ENCODE measurements at regions not wholly inside any gene's neighbourhood (a gene's known extent, or its start where the extent isn't known, plus 50 kb on each side); places are given as distances from the start of the nearest gene placed in this dataset.

- TF ChIP-seq TCF7L2 (IDR thresholded peaks at IDR 0.05; ENCODE audit: low read depth, low read length) (no peak), SIN3A (IDR thresholded peaks at IDR 0.05; ENCODE audit: borderline replicate concordance, insufficient read depth, low read depth, low read length) (no peak), POLR2AphosphoS5 (IDR thresholded peaks at IDR 0.05; ENCODE audit: low read depth, low read length) (no peak), CTCF (IDR thresholded peaks at IDR 0.05) (no peak), REST (IDR thresholded peaks at IDR 0.05; ENCODE audit: insufficient read depth in 1 of 2, low read depth in 2 of 2, low read length in 1 of 2) (no peak)
- no peaks in the 10 kb centered on the region for H3K36me3 ChIP-seq (ENCODE audit: control insufficient read depth, insufficient read depth, low read length)
- H3K27ac ChIP-seq (ENCODE audit: low read length): no peak overlapping the region
- DNase-seq (ENCODE audit: low read depth, low spot score) (no peak), ATAC-seq (no peak)
- H3K9me3 ChIP-seq (ENCODE audit: control insufficient read depth, insufficient read depth, low read depth, low read length): no peaks in the 10 kb centered on the region
- BruUV-seq (replicated peaks): no TSS peak
- no peak overlapping the region for H3K4me3 ChIP-seq (ENCODE audit: low read depth in 2 of 2, low read length in 2 of 2)
- CTCF ChIA-PET: no interaction called here
- intact Hi-C loops (cut with micrococcal nuclease; ENCODE audit: unreplicated experiment): no loop called here
- H3K27me3 ChIP-seq (ENCODE audit: control insufficient read depth, insufficient read depth, low read length): no peaks in the 10 kb centered on the region
- no peaks in the 10 kb centered on the region for H3K4me1 ChIP-seq (ENCODE audit: control insufficient read depth, insufficient read depth, low read length)
- POLR2A ChIA-PET: no interaction called here
- in situ Hi-C loops (cut with HindIII; ENCODE audit: low pct_unique_long_range_greater_than_20kb, low sequenced_read_pairs): no loop called here
Measured at GRCh38 chr2:153055182-153055581, 336.8 kb downstream of the ARL6IP6 start.

- no TSS peak for BruUV-seq (replicated peaks)
- TF ChIP-seq POLR2AphosphoS5 (IDR thresholded peaks at IDR 0.05; ENCODE audit: low read depth, low read length): no peak
- TF ChIP-seq CTCF (IDR thresholded peaks at IDR 0.05): no peak
- no peak for TF ChIP-seq TCF7L2 (IDR thresholded peaks at IDR 0.05; ENCODE audit: low read depth, low read length)
- no peaks in the 10 kb centered on the region for H3K36me3 ChIP-seq (ENCODE audit: control insufficient read depth, insufficient read depth, low read length)
- DNase-seq (ENCODE audit: low read depth, low spot score) (no peak), ATAC-seq (no peak)
- H3K27ac ChIP-seq (ENCODE audit: low read length): no peak overlapping the region
- intact Hi-C loops (cut with micrococcal nuclease; ENCODE audit: unreplicated experiment) (no loop called here), in situ Hi-C loops (cut with HindIII; ENCODE audit: low pct_unique_long_range_greater_than_20kb, low sequenced_read_pairs) (no loop called here)
- POLR2A ChIA-PET: no interaction called here
- H3K4me3 ChIP-seq (ENCODE audit: low read depth in 2 of 2, low read length in 2 of 2): no peak overlapping the region
- no peaks in the 10 kb centered on the region for H3K9me3 ChIP-seq (ENCODE audit: control insufficient read depth, insufficient read depth, low read depth, low read length)
- no peaks in the 10 kb centered on the region for H3K27me3 ChIP-seq (ENCODE audit: control insufficient read depth, insufficient read depth, low read length)
- CTCF ChIA-PET: no interaction called here
- H3K4me1 ChIP-seq (ENCODE audit: control insufficient read depth, insufficient read depth, low read length): no peaks in the 10 kb centered on the region
Measured at GRCh38 chr2:153052807-153053559, 334.6 kb downstream of the ARL6IP6 start.

All from Panc1 (cell line).